IMR-90 (cell line): ENCODE measurements at regions not wholly inside any gene's neighbourhood (a gene's known extent, or its start where the extent isn't known, plus 50 kb on each side); places are given as distances from the start of the nearest gene placed in this dataset.
A peak's percentile ranks its signal among the peaks of the same experiment; 100 is the strongest.

ENCODE experiments used
- ATAC-seq: fragments of 200-7000 bp; cut with Tn5 transposase; 2 replicates; pipeline ENCODE4 v1.9.1; 2020; ENCODE audit warnings: low read depth, mild to moderate bottlenecking, moderate library complexity
- BruUV-seq: library from RNA; stranded (reverse); fragments of 400-500 nt; replicated peaks from 2 replicates; lab custom pipeline; 2021; lab: Mats Ljungman, UMichigan
- CTCF ChIA-PET: fragments of 300-600 bp; formaldehyde crosslinking; extraction: SDS; loops from one replicate; lab custom pipeline; 2021; ENCODE audit warnings: antibody characterized with exemption; lab: Yijun Ruan, JAX
- POLR2A ChIA-PET: fragments of 300-600 bp; sonication (Branson Sonifier 250); formaldehyde crosslinking; loops from one replicate; lab custom pipeline; 2022; ENCODE audit warnings: antibody characterized with exemption; ENCODE audit not compliant: unreplicated experiment; lab: Charles Lee
- DNase-seq: peaks from one replicate; pipeline ENCODE4 v3.0.0; 2013
- H2AFZ ChIP-seq: replicated peaks from 2 replicates; pipeline ENCODE3; 2013; ENCODE audit warnings: low read length, mild to moderate bottlenecking; ENCODE audit not compliant: poor library complexity
- H2AK5ac ChIP-seq: 2 replicates; pipeline ENCODE4 v1.6.1; 2013; ENCODE audit warnings: low read depth, low read length, inconsistent platforms
- H2AK9ac ChIP-seq: replicated peaks from 2 replicates; pipeline ENCODE3; 2013; ENCODE audit warnings: mild to moderate bottlenecking, low read depth, low read length, moderate library complexity; ENCODE audit not compliant: poor library complexity
- H2BK120ac ChIP-seq: 2 replicates; pipeline ENCODE4 v1.6.1; 2013; ENCODE audit warnings: low read depth, low read length, inconsistent platforms
- H2BK15ac ChIP-seq: 3 replicates; pipeline ENCODE4 v1.6.1; 2013; ENCODE audit warnings: low read depth, low read length, inconsistent platforms
- H2BK20ac ChIP-seq: 2 replicates; pipeline ENCODE4 v1.6.1; 2013; ENCODE audit warnings: low read depth, mild to moderate bottlenecking, inconsistent platforms, low read length, moderate library complexity
- H2BK5ac ChIP-seq: 2 replicates; pipeline ENCODE4 v1.6.1; 2013; ENCODE audit warnings: mild to moderate bottlenecking, low read depth, low read length, inconsistent platforms; ENCODE audit not compliant: poor library complexity, severe bottlenecking
- H3K14ac ChIP-seq: replicated peaks from 2 replicates; pipeline ENCODE4 v1.6.1; 2013; ENCODE audit warnings: low read depth, low read length, inconsistent platforms
- H3K18ac ChIP-seq: 2 replicates; pipeline ENCODE4 v1.6.1; 2013; ENCODE audit warnings: low read depth, low read length, control low read depth
- H3K23ac ChIP-seq: 2 replicates; pipeline ENCODE4 v1.6.1; 2013; ENCODE audit warnings: low read depth, low read length, inconsistent platforms
- H3K27ac ChIP-seq: 2 replicates; pipeline ENCODE4 v1.5.1; 2013; ENCODE audit warnings: mild to moderate bottlenecking, control low read depth, low read length; ENCODE audit not compliant: insufficient read depth
- H3K27me3 ChIP-seq: 2 replicates; pipeline ENCODE4 v1.6.1; 2013; ENCODE audit warnings: low read length; ENCODE audit not compliant: control insufficient read depth, insufficient read depth
- H3K36me3 ChIP-seq: 2 replicates; pipeline ENCODE4 v1.6.1; 2013; ENCODE audit warnings: low read length, mixed read lengths; ENCODE audit not compliant: control insufficient read depth, insufficient read depth
- H3K4ac ChIP-seq: 2 replicates; pipeline ENCODE4 v1.6.1; 2013; ENCODE audit warnings: low read depth, low read length, inconsistent platforms
- H3K4me1 ChIP-seq: 2 replicates; pipeline ENCODE4 v1.6.1; 2013; ENCODE audit warnings: low read length, mixed read lengths; ENCODE audit not compliant: control insufficient read depth, insufficient read depth
- H3K4me2 ChIP-seq: 2 replicates; pipeline ENCODE4 v1.6.1; 2013; ENCODE audit warnings: low read depth, mild to moderate bottlenecking, control low read depth, low read length, moderate library complexity
- H3K4me3 ChIP-seq: 2 replicates; pipeline ENCODE4 v1.5.1; 2013; ENCODE audit warnings: low read depth, mild to moderate bottlenecking, control low read depth, low read length, moderate library complexity; ENCODE audit not compliant: insufficient read depth
- H3K56ac ChIP-seq: 2 replicates; pipeline ENCODE4 v1.6.1; 2013; ENCODE audit warnings: low read length, inconsistent platforms; ENCODE audit not compliant: insufficient read depth; ENCODE audit errors: extremely low read depth
- H3K79me1 ChIP-seq, 2 experiments: 2 replicates each; pipeline ENCODE4 v1.6.1; 2013; ENCODE audit warnings: low read length in 2 of 2, inconsistent platforms in 1 of 2, low read depth in 1 of 2
- H3K9ac ChIP-seq: 2 replicates; pipeline ENCODE4 v1.6.1; 2013; ENCODE audit warnings: low read depth, low read length, control low read depth
- H3K9me1 ChIP-seq: 2 replicates; pipeline ENCODE4 v1.6.1; 2013; ENCODE audit warnings: low read length, inconsistent platforms; ENCODE audit not compliant: insufficient read depth
- H3K9me3 ChIP-seq: 2 replicates; pipeline ENCODE4 v1.6.1; 2013; ENCODE audit warnings: low read length; ENCODE audit not compliant: control insufficient read depth, insufficient read depth
- H4K20me1 ChIP-seq: 2 replicates; pipeline ENCODE4 v1.6.1; 2013; ENCODE audit warnings: low read length, inconsistent platforms; ENCODE audit not compliant: insufficient read depth
- H4K5ac ChIP-seq: 2 replicates; pipeline ENCODE4 v1.6.1; 2013; ENCODE audit warnings: mild to moderate bottlenecking, low read depth, low read length, control low read depth
- H4K8ac ChIP-seq, 2 experiments: 2 replicates each; pipeline ENCODE4 v1.6.1; 2013; ENCODE audit warnings: low read depth in 2 of 2, low read length in 2 of 2, control low read depth in 1 of 2, inconsistent platforms in 1 of 2
- H4K91ac ChIP-seq: 2 replicates; pipeline ENCODE4 v1.6.1; 2013; ENCODE audit warnings: low read depth, low read length, inconsistent platforms; ENCODE audit not compliant: insufficient read depth
- BHLHE40 ChIP-seq: fragments of 150-350 bp; IDR thresholded peaks from 2 replicates; pipeline ENCODE4 v1.6.1; 2016; ENCODE audit warnings: mild to moderate bottlenecking, low read depth, low read length
- CHD1 ChIP-seq: IDR thresholded peaks from 2 replicates; pipeline ENCODE4 v1.6.1; 2012; ENCODE audit warnings: low read depth, low read length, improper control_type of control experiment
- FOS ChIP-seq: fragments of 150-350 bp; IDR thresholded peaks from 2 replicates; pipeline ENCODE4 v1.6.1; 2016; ENCODE audit warnings: low read depth, low read length
- MAFK ChIP-seq: IDR thresholded peaks from 2 replicates; pipeline ENCODE4 v1.6.1; 2012; ENCODE audit warnings: low read depth, low read length, improper control_type of control experiment
- MAZ ChIP-seq: IDR thresholded peaks from 2 replicates; pipeline ENCODE4 v1.6.1; 2012; ENCODE audit warnings: low read depth, mild to moderate bottlenecking, low read length, improper control_type of control experiment, moderate library complexity, borderline replicate concordance
- MXI1 ChIP-seq: IDR thresholded peaks from 2 replicates; pipeline ENCODE4 v1.6.1; 2012; ENCODE audit warnings: low read depth, mild to moderate bottlenecking, low read length, moderate library complexity, borderline replicate concordance
- RAD21 ChIP-seq: IDR thresholded peaks from 2 replicates; pipeline ENCODE4 v1.6.1; 2012; ENCODE audit warnings: low read length, improper control_type of control experiment
- WGBS, 2 experiments: methylation state at CpG; one replicate each; pipeline versions ENCODE4 v1.1.5 to v1.1.7; 2013; ENCODE audit warnings: missing lambda C conversion rate in 2 of 2; ENCODE audit not compliant: insufficient read length in 1 of 2; ENCODE audit errors: extremely low coverage in 2 of 2; 5-methylcytosine and 5-hydroxymethylcytosine counted together
- dilution Hi-C: fragments of 300-500 bp; cut with HindIII; formaldehyde crosslinking; loops from one replicate; pipeline ENCODE4 v1.14.3; 2018; ENCODE audit warnings: low sequenced_read_pairs; ENCODE audit not compliant: unreplicated experiment
- in situ Hi-C: fragments of 300-500 bp; cut with MboI; formaldehyde crosslinking; loops from 3 replicates; pipeline ENCODE4 v1.14.3; 2019; ENCODE audit warnings: low sequenced_read_pairs, inconsistent platforms, mixed read lengths
- intact Hi-C: fragments of 100-400 bp; cut with micrococcal nuclease; formaldehyde crosslinking; loops from 2 replicates; pipeline ENCODE4 v1.10.0; 2022
- TF ChIP-seq, protein P1 (sequence below): fragments of 150-350 bp; IDR thresholded peaks from 2 replicates; pipeline ENCODE4 v1.6.1; 2017; ENCODE audit warnings: mild to moderate bottlenecking, antibody characterized with exemption, low read length, low read depth
- TF ChIP-seq, protein P2 (sequence below): fragments of 150-350 bp; IDR thresholded peaks from 2 replicates; pipeline ENCODE4 v1.6.1; 2016; ENCODE audit warnings: low read depth, mild to moderate bottlenecking, low read length, moderate library complexity, borderline replicate concordance
- TF ChIP-seq, protein P3 (sequence below): conservative IDR thresholded peaks from 2 replicates; pipeline ENCODE4 v1.5.1; 2012; ENCODE audit warnings: mild to moderate bottlenecking, low read depth, low read length, improper control_type of control experiment

DNA sequence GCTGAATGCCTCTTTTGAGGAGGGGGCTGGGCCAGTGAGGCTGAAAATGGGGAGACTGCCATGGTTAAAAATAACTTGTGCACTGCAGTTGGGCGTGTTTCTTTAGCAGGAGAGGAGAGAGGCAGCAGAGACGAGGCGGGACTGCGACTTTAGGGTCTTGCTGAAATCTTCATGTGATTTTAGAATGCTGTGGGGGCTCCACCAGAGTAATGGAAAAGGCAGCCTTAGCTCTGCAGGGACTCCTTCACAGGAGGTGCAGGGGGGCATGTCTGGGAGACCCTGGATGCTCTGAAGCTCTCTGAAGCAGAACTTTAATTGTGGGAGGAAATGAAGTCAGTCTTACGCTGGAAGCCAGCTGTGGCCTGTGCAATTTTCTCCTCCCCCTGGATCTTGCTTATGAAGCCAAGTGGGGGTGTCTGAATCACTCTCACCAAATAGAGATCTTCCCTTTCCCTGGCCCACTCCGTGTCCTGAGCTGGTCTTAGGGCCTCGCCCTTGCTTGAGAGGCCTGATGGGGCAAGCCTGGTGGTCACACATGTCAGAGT, 60.8 kb downstream of the NDUFS5 start:
- no peak overlapping the region for H3K4me3 ChIP-seq

More for the DNA sequence above, 60.8 kb downstream of the NDUFS5 start:
- H2AK5ac ChIP-seq = no peak overlapping the region
- H3K4me1 ChIP-seq = peaks cover 13% of the 10 kb centered on the region
- POLR2A ChIA-PET = interaction anchor here (0.5 kb wide), 1 partner anchor 466 kb away, joined by 7 read pairs; no protein-coding TSS in a partner anchor
- peak overlapping the region; percentile 29 to 53 for H4K8ac ChIP-seq
- peak overlapping the region; percentile 38 for H3K4me2 ChIP-seq
- peak overlapping the region; percentile 4 for H2BK5ac ChIP-seq
- 45% methylated on average over 4 of the region's 7 CpGs; no CpG with 5 or more reads in 1 of the 2 experiments for WGBS, 2 experiments
- H2BK20ac ChIP-seq = 0 out of 2 replicates have a peak overlapping the region, but pooled peaks have one; percentile 33
- H3K18ac ChIP-seq = peak overlapping the region; percentile 88
- H4K20me1 ChIP-seq = no peaks in the 10 kb centered on the region
- CTCF ChIA-PET = no interaction called here
- peak overlapping the region; percentile 87 for H2AFZ ChIP-seq
- H2AK9ac ChIP-seq = peak overlapping the region; percentile 70
- H3K9me1 ChIP-seq = peaks cover 2% of the 10 kb centered on the region; the same call in 1 of the 2 replicates
- no TSS peak for BruUV-seq
- TF ChIP-seq, protein P1, sequence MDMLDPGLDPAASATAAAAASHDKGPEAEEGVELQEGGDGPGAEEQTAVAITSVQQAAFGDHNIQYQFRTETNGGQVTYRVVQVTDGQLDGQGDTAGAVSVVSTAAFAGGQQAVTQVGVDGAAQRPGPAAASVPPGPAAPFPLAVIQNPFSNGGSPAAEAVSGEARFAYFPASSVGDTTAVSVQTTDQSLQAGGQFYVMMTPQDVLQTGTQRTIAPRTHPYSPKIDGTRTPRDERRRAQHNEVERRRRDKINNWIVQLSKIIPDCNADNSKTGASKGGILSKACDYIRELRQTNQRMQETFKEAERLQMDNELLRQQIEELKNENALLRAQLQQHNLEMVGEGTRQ = no peak
- TF ChIP-seq FOS (no peak), MXI1 (no peak), CHD1 (no peak), MAFK (no peak), BHLHE40 (no peak), RAD21 (no peak), MAZ (no peak)
- TF ChIP-seq, protein P2, sequence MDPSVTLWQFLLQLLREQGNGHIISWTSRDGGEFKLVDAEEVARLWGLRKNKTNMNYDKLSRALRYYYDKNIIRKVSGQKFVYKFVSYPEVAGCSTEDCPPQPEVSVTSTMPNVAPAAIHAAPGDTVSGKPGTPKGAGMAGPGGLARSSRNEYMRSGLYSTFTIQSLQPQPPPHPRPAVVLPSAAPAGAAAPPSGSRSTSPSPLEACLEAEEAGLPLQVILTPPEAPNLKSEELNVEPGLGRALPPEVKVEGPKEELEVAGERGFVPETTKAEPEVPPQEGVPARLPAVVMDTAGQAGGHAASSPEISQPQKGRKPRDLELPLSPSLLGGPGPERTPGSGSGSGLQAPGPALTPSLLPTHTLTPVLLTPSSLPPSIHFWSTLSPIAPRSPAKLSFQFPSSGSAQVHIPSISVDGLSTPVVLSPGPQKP = no peak
- TF ChIP-seq, protein P3, sequence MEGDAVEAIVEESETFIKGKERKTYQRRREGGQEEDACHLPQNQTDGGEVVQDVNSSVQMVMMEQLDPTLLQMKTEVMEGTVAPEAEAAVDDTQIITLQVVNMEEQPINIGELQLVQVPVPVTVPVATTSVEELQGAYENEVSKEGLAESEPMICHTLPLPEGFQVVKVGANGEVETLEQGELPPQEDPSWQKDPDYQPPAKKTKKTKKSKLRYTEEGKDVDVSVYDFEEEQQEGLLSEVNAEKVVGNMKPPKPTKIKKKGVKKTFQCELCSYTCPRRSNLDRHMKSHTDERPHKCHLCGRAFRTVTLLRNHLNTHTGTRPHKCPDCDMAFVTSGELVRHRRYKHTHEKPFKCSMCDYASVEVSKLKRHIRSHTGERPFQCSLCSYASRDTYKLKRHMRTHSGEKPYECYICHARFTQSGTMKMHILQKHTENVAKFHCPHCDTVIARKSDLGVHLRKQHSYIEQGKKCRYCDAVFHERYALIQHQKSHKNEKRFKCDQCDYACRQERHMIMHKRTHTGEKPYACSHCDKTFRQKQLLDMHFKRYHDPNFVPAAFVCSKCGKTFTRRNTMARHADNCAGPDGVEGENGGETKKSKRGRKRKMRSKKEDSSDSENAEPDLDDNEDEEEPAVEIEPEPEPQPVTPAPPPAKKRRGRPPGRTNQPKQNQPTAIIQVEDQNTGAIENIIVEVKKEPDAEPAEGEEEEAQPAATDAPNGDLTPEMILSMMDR = no peak
- peak overlapping the region; percentile 9; the same call in 1 of the 2 replicates for H3K9ac ChIP-seq
- in situ Hi-C loops (loop anchor here (5.0 kb wide), 1 partner anchor 225 kb away; no protein-coding TSS in a partner anchor), dilution Hi-C loops (no loop called here), intact Hi-C loops (loop anchor here (5.0 kb wide), 1 partner anchor 35 kb away; no protein-coding TSS in a partner anchor)
- peak overlapping the region; percentile 76 for H4K5ac ChIP-seq
- peak overlapping the region; percentile 12; the same call in 1 of the 2 replicates for H3K23ac ChIP-seq
- no peak overlapping the region for H4K91ac ChIP-seq
- peaks cover 23% of the 10 kb centered on the region for H3K27me3 ChIP-seq
- H3K56ac ChIP-seq = no peak overlapping the region
- peak overlapping the region; percentile 60; the same call in 1 of the 2 replicates for H3K14ac ChIP-seq
- H2BK15ac ChIP-seq = peak overlapping the region; percentile 38; the same call in 1 of the 3 replicates
- peak overlapping the region; percentile 20; the same call in 1 of the 2 replicates for H3K27ac ChIP-seq
- no peak overlapping the region for H2BK120ac ChIP-seq
- H3K9me3 ChIP-seq = no peaks in the 10 kb centered on the region
- ATAC-seq = peak; percentile 36
- peak overlapping the region; percentile 41; the same call in 1 of the 2 replicates for H3K4ac ChIP-seq
- peak; percentile 76 for DNase-seq
- H3K36me3 ChIP-seq = no peaks in the 10 kb centered on the region
- no peaks in the 10 kb centered on the region for H3K79me1 ChIP-seq
